ENCODE measurements at regions not wholly inside any gene's neighbourhood (a gene's known extent, or its start where the extent isn't known, plus 50 kb on each side); places are given as distances from the start of the nearest gene placed in this dataset.

GRCh38 chr2:114254875-114255274 lies 187.6 kb upstream of the DPP10 start:
- no peak for TF ChIP-seq CTCF (IDR thresholded peaks at IDR 0.05; ENCODE audit: low read depth, low read length)
- TF ChIP-seq EZH2phosphoT487 (IDR thresholded peaks at IDR 0.05; ENCODE audit: low read depth), result no peak

All from OCI-LY3 (cell line).